Subcutaneous abdominal adipose tissue (tissue), 5 donors: ENCODE measurements at regions not wholly inside any gene's neighbourhood (a gene's known extent, or its start where the extent isn't known, plus 50 kb on each side); places are given as distances from the start of the nearest gene placed in this dataset.

Source experiments
- H3K27ac ChIP-seq: one replicate; pipeline ENCODE4 v1.7.0; 2013; ENCODE audit warnings: low read depth, mild to moderate bottlenecking, inconsistent platforms, low read length, moderate library complexity
- H3K27me3 ChIP-seq, 5 donors: one replicate each; pipeline ENCODE4 v1.7.0; 2013; ENCODE audit warnings: low read length in 5 of 5, inconsistent platforms in 1 of 5; ENCODE audit not compliant: control insufficient read depth in 5 of 5, insufficient read depth in 4 of 5
- H3K36me3 ChIP-seq, 5 donors: one replicate each; pipeline ENCODE4 v1.7.0; 2013; ENCODE audit warnings: low read length in 5 of 5; ENCODE audit not compliant: control insufficient read depth in 5 of 5, insufficient read depth in 5 of 5
- H3K4me1 ChIP-seq, 5 donors: one replicate each; pipeline ENCODE4 v1.7.0; 2013; ENCODE audit warnings: low read length in 5 of 5, mild to moderate bottlenecking in 3 of 5, moderate library complexity in 1 of 5; ENCODE audit not compliant: control insufficient read depth in 5 of 5, insufficient read depth in 5 of 5
- H3K4me3 ChIP-seq, 5 donors: one replicate each; pipeline ENCODE4 v1.7.0; 2013; ENCODE audit warnings: low read length in 5 of 5, low read depth in 1 of 5
- H3K9ac ChIP-seq, 5 donors: one replicate each; pipeline ENCODE4 v1.7.0; 2013; ENCODE audit warnings: low read length in 5 of 5, mild to moderate bottlenecking in 4 of 5, moderate library complexity in 3 of 5
- H3K9me3 ChIP-seq, 5 donors: one replicate each; pipeline ENCODE4 v1.7.0; 2013; ENCODE audit warnings: low read length in 5 of 5; ENCODE audit not compliant: control insufficient read depth in 5 of 5
- donor health status: healthy.
- donor health status: healthy.
- donor health status: healthy.
- donor health status: healthy.
- donor health status: healthy.

DNA sequence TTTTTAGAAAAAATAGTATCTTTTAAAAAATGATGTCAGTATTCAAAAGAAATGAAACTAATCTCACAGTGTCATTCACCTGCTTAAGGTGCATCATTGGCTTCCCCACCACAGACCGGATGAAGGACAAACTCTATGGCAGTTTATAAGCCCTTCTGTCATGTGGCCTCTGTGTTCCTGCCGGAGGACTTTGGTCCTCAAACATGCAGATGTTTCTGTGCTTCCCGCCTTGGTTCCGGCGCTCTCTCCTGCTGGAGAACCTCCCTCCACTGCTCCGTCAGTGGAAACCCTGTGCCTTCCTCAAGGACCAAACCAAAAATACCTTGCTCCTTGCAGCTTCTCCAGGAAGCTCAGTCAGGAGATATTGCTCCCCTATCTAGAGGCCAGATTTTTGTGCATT, 326.3 kb downstream of the UACA start:
- Histone ChIP-seq H3K36me3 (no peaks in the 10 kb centered on the region), H3K4me3 (no peak overlapping the region), H3K4me1 (peaks cover 6 to 45% (median 38%) of the 10 kb centered on the region in 5 donors), H3K27me3 (peaks cover 0 to 3% (median 0%) of the 10 kb centered on the region in 5 donors), H3K27ac (no peak overlapping the region), H3K9ac (no peak overlapping the region), H3K9me3 (no peaks in the 10 kb centered on the region)

- peaks cover 0 to 3% (median 0%) of the 10 kb centered on the region in 5 donors for H3K27me3 ChIP-seq
- no peaks in the 10 kb centered on the region for H3K36me3 ChIP-seq
- no peak overlapping the region for H3K4me3 ChIP-seq
- H3K27ac ChIP-seq = no peak overlapping the region
- H3K4me1 ChIP-seq = peaks cover 6 to 45% (median 38%) of the 10 kb centered on the region in 5 donors
- H3K9me3 ChIP-seq = no peaks in the 10 kb centered on the region
- H3K9ac ChIP-seq = no peak overlapping the region
Observed at GRCh38 chr15:70436428-70436827, 326.9 kb downstream of the UACA start.

- Histone ChIP-seq H3K27ac (no peak overlapping the region), H3K9ac (no peak overlapping the region), H3K27me3 (no peaks in the 10 kb centered on the region), H3K4me1 (peaks cover 6 to 45% (median 38%) of the 10 kb centered on the region in 5 donors), H3K4me3 (no peak overlapping the region), H3K36me3 (no peaks in the 10 kb centered on the region), H3K9me3 (no peaks in the 10 kb centered on the region)
Observed at GRCh38 chr15:70435872-70436271, 327.5 kb downstream of the UACA start.

DNA sequence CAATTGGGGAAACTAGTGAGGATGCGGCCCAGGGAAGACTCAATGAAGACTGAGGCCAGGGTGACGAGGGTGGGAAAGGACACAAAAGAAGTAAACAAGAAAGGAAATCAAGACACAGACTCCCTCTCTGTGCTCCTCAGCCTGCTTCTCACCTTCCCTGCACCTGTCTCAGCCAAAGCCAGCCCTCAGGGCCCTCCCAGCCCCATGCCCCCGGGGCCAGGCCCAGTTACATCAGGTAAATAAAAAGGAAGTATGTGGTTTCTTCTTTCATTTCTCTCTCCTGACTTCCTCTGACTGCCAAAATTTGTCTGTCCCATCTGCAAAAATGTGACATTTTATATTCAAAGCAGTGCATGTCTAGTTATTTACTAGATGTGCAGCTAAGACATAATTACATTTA, 328.0 kb downstream of the UACA start:
- peaks cover 6 to 45% (median 38%) of the 10 kb centered on the region in 5 donors for H3K4me1 ChIP-seq
- no peak overlapping the region for H3K9ac ChIP-seq
- no peaks in the 10 kb centered on the region for H3K9me3 ChIP-seq
- no peak overlapping the region for H3K4me3 ChIP-seq
- H3K27me3 ChIP-seq = no peaks in the 10 kb centered on the region
- H3K36me3 ChIP-seq = no peaks in the 10 kb centered on the region
- H3K27ac ChIP-seq = no peak overlapping the region

- H3K27ac ChIP-seq = no peak overlapping the region
- H3K4me3 ChIP-seq = no peak overlapping the region
- H3K27me3 ChIP-seq = no peaks in the 10 kb centered on the region
- peaks cover 3 to 29% (median 24%) of the 10 kb centered on the region in 5 donors for H3K4me1 ChIP-seq
- H3K9ac ChIP-seq = no peak overlapping the region
- H3K9me3 ChIP-seq = peaks cover 0 to 6% (median 2%) of the 10 kb centered on the region in 5 donors
- H3K36me3 ChIP-seq = no peaks in the 10 kb centered on the region
Observed at GRCh38 chr15:70433586-70434324, 329.6 kb downstream of the UACA start.

GRCh38 chr15:70432924-70433495, 330.3 kb downstream of the UACA start:
- no peak overlapping the region for H3K4me3 ChIP-seq
- H3K27ac ChIP-seq = no peak overlapping the region
- no peaks in the 10 kb centered on the region for H3K36me3 ChIP-seq
- no peaks in the 10 kb centered on the region for H3K27me3 ChIP-seq
- H3K9ac ChIP-seq = no peak overlapping the region
- peaks cover 0 to 6% (median 2%) of the 10 kb centered on the region in 5 donors for H3K9me3 ChIP-seq
- peaks cover 0 to 27% (median 16%) of the 10 kb centered on the region in 5 donors for H3K4me1 ChIP-seq

GRCh38 chr15:70431854-70432253, 331.5 kb downstream of the UACA start:
- Histone ChIP-seq H3K27me3 (no peaks in the 10 kb centered on the region), H3K9ac (no peak overlapping the region), H3K9me3 (peaks cover 0 to 6% (median 2%) of the 10 kb centered on the region in 5 donors), H3K4me1 (peaks cover 0 to 27% (median 11%) of the 10 kb centered on the region in 5 donors), H3K4me3 (no peak overlapping the region), H3K27ac (no peak overlapping the region), H3K36me3 (no peaks in the 10 kb centered on the region)

DNA sequence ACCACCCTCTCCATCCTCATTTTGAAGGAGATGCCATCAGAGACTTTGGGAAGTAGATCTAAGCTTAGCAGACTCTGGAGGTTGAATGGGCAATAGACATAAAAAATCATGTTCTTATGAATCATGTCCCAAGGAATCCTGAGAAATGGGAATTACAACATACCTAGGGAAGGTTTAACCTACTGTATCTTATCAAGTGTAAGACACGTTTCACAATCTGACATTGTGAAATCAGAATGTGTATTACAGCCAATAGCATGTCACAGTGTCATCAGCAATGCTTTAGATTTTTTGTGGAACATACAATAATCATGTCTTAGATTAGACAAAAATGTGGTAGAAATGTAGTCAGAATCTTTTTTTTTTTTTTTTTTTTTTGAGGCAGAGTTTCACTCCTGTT, 332.4 kb upstream of the TLE3 start:
- H3K27me3 ChIP-seq = no peaks in the 10 kb centered on the region

DNA sequence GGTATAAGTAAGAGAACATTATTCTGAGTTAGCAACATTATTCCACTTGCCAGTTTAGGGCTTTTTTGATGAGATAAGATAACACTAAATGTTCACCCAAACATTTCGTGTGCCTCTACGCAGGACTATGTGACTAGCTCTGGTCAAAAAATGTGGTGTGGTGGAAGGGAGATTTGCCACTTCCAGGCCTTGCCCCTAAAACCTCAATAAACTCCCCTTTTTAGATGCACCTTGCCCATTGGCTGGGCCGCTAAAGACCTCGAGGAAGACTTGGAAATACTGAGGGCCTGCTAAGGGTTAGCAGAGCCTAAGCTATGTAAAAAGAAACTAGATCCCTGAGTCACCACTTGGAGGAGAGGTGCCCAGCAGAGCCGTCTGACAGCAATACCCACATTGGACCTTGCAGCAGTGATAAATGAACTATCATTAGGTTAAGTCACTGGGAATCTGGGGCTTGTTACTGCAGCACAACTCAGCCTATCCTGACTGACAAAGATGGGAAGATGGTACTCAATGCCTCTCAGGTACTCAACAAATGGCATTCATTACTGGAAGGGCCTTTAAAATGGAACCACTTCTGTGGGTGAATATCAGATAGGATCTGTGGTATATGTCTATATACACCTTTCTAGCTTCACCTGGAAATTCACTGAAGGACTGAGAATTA, 331.5 kb upstream of the TLE3 start:
- H3K4me1 ChIP-seq = peaks cover 0 to 12% (median 2%) of the 10 kb centered on the region in 5 donors
- no peak overlapping the region for H3K4me3 ChIP-seq
- no peaks in the 10 kb centered on the region for H3K36me3 ChIP-seq
- no peak overlapping the region for H3K27ac ChIP-seq
- H3K9ac ChIP-seq = no peak overlapping the region
- H3K9me3 ChIP-seq = peaks cover 0 to 6% (median 2%) of the 10 kb centered on the region in 5 donors
- H3K27me3 ChIP-seq = no peaks in the 10 kb centered on the region

More for the DNA sequence above, 332.4 kb upstream of the TLE3 start:
- no peaks in the 10 kb centered on the region for H3K36me3 ChIP-seq
- H3K4me1 ChIP-seq = peaks cover 0 to 19% (median 9%) of the 10 kb centered on the region in 5 donors
- peaks cover 0 to 6% (median 2%) of the 10 kb centered on the region in 5 donors for H3K9me3 ChIP-seq
- H3K27ac ChIP-seq = no peak overlapping the region
- H3K9ac ChIP-seq = no peak overlapping the region
- H3K4me3 ChIP-seq = no peak overlapping the region
